GM12878 (cell line): ENCODE measurements at regions not wholly inside any gene's neighbourhood (a gene's known extent, or its start where the extent isn't known, plus 50 kb on each side); places are given as distances from the start of the nearest gene placed in this dataset.

Experiments
- CBX5 ChIP-seq: sonication (generic); IDR thresholded peaks from 2 replicates; pipeline ENCODE4 v1.6.1; 2016; ENCODE audit warnings: low read depth, moderate library complexity, mild to moderate bottlenecking, inconsistent platforms
- LARP7 ChIP-seq: fragments of 450-650 bp; IDR thresholded peaks from 2 replicates; pipeline ENCODE4 v1.6.1; 2017; ENCODE audit warnings: mild to moderate bottlenecking
- RAD21 ChIP-seq: IDR thresholded peaks from 2 replicates; pipeline ENCODE4 v1.6.1; 2011; ENCODE audit warnings: mild to moderate bottlenecking, low read depth, low read length, moderate library complexity; ENCODE audit not compliant: insufficient read depth
- TBL1XR1 ChIP-seq: IDR thresholded peaks from 2 replicates; pipeline ENCODE4 v1.6.1; 2012; ENCODE audit warnings: low read depth, low read length, improper control_type of control experiment
- USF2 ChIP-seq: IDR thresholded peaks from 2 replicates; pipeline ENCODE4 v1.6.1; 2011; ENCODE audit warnings: low read depth, low read length, improper control_type of control experiment, borderline replicate concordance
- ZBTB11 ChIP-seq: fragments of 450-650 bp; formaldehyde crosslinking; IDR thresholded peaks from 2 replicates; pipeline ENCODE4 v1.5.0; 2022; ENCODE audit warnings: mild to moderate bottlenecking, missing genetic modification characterization
- TF ChIP-seq, protein P1 (sequence below): IDR thresholded peaks from 2 replicates; pipeline ENCODE4 v1.6.1; 2012; ENCODE audit warnings: mild to moderate bottlenecking, low read depth, low read length

GRCh38 chr3:40867797-40868196 lies 331.5 kb upstream of the CTNNB1 start (continued):
- TF ChIP-seq USF2 (no peak), TBL1XR1 (no peak), RAD21 (no peak), LARP7 (no peak), ZBTB11 (CRISPR knock-in tag) (no peak), CBX5 (no peak)
- TF ChIP-seq, protein P1, sequence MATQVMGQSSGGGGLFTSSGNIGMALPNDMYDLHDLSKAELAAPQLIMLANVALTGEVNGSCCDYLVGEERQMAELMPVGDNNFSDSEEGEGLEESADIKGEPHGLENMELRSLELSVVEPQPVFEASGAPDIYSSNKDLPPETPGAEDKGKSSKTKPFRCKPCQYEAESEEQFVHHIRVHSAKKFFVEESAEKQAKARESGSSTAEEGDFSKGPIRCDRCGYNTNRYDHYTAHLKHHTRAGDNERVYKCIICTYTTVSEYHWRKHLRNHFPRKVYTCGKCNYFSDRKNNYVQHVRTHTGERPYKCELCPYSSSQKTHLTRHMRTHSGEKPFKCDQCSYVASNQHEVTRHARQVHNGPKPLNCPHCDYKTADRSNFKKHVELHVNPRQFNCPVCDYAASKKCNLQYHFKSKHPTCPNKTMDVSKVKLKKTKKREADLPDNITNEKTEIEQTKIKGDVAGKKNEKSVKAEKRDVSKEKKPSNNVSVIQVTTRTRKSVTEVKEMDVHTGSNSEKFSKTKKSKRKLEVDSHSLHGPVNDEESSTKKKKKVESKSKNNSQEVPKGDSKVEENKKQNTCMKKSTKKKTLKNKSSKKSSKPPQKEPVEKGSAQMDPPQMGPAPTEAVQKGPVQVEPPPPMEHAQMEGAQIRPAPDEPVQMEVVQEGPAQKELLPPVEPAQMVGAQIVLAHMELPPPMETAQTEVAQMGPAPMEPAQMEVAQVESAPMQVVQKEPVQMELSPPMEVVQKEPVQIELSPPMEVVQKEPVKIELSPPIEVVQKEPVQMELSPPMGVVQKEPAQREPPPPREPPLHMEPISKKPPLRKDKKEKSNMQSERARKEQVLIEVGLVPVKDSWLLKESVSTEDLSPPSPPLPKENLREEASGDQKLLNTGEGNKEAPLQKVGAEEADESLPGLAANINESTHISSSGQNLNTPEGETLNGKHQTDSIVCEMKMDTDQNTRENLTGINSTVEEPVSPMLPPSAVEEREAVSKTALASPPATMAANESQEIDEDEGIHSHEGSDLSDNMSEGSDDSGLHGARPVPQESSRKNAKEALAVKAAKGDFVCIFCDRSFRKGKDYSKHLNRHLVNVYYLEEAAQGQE = no peak
- TF ChIP-seq, all 136 proteins: peak for 0
